ENCODE measurements at regions not wholly inside any gene's neighbourhood (a gene's known extent, or its start where the extent isn't known, plus 50 kb on each side); places are given as distances from the start of the nearest gene placed in this dataset.
"Not testable (repeated sequence)": the region's sequence is repeated elsewhere in the genome, so short reads cannot be mapped to it uniquely, and the experiment has no call there.

- H3K9me3 ChIP-seq; H3K4me1 ChIP-seq; H3K36me3 ChIP-seq; DNase-seq (ENCODE audit: low spot score in 2 of 2); H3K27ac ChIP-seq; H3K4me3 ChIP-seq; H3K27me3 ChIP-seq; intact Hi-C loops (cut with DNase I): not testable (repeated sequence)
These were observed 77.9 kb downstream of the NR4A2 start for GRCh38 chr2:156254637-156255067.

GRCh38 chr2:156253765-156254164 is 78.8 kb downstream of the NR4A2 start:
- DNase-seq (ENCODE audit: low spot score in 2 of 2), result no peak
- TF ChIP-seq, protein P1, sequence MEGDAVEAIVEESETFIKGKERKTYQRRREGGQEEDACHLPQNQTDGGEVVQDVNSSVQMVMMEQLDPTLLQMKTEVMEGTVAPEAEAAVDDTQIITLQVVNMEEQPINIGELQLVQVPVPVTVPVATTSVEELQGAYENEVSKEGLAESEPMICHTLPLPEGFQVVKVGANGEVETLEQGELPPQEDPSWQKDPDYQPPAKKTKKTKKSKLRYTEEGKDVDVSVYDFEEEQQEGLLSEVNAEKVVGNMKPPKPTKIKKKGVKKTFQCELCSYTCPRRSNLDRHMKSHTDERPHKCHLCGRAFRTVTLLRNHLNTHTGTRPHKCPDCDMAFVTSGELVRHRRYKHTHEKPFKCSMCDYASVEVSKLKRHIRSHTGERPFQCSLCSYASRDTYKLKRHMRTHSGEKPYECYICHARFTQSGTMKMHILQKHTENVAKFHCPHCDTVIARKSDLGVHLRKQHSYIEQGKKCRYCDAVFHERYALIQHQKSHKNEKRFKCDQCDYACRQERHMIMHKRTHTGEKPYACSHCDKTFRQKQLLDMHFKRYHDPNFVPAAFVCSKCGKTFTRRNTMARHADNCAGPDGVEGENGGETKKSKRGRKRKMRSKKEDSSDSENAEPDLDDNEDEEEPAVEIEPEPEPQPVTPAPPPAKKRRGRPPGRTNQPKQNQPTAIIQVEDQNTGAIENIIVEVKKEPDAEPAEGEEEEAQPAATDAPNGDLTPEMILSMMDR (IDR thresholded peaks at IDR 0.05), result no peak
- Histone ChIP-seq H3K27me3 (no peaks in the 10 kb centered on the region), H3K4me3 (no peak overlapping the region), H3K4me1 (no peaks in the 10 kb centered on the region), H3K36me3 (no peaks in the 10 kb centered on the region), H3K9me3 (no peaks in the 10 kb centered on the region), H3K27ac (no peak overlapping the region)
- intact Hi-C loops (cut with DNase I), result no loop called here

- no peak overlapping the region for H3K27ac ChIP-seq
- no peak for DNase-seq (ENCODE audit: low spot score in 2 of 2)
- H3K4me1 ChIP-seq, result no peaks in the 10 kb centered on the region
- peaks cover 0 to under 1% of the 10 kb centered on the region in 2 donors for H3K9me3 ChIP-seq
- no peaks in the 10 kb centered on the region for H3K27me3 ChIP-seq
- H3K36me3 ChIP-seq, result no peaks in the 10 kb centered on the region
- intact Hi-C loops (cut with DNase I), result no loop called here
- H3K4me3 ChIP-seq, result no peak overlapping the region
- TF ChIP-seq, protein P1 (IDR thresholded peaks at IDR 0.05), result no peak
These were observed 89.6 kb downstream of the NR4A2 start for GRCh38 chr2:156242874-156243273.

- H3K4me3 ChIP-seq, result no peak overlapping the region
- intact Hi-C loops (cut with DNase I), result no loop called here
- no peak for DNase-seq (ENCODE audit: low spot score in 2 of 2)
- peaks cover 0 to 7% of the 10 kb centered on the region in 2 donors for H3K9me3 ChIP-seq
- H3K4me1 ChIP-seq, result no peaks in the 10 kb centered on the region
- H3K27me3 ChIP-seq, result no peaks in the 10 kb centered on the region
- no peak overlapping the region for H3K27ac ChIP-seq
- H3K36me3 ChIP-seq, result no peaks in the 10 kb centered on the region
- TF ChIP-seq, protein P1 (IDR thresholded peaks at IDR 0.05), result no peak
These were observed 95.0 kb downstream of the NR4A2 start for GRCh38 chr2:156237558-156237957.

- intact Hi-C loops (cut with DNase I), result no loop called here
- TF ChIP-seq, protein P1 (IDR thresholded peaks at IDR 0.05), result no peak
- H3K27ac ChIP-seq, result no peak overlapping the region
- H3K9me3 ChIP-seq, result peaks cover 0 to 7% of the 10 kb centered on the region in 2 donors
- H3K4me3 ChIP-seq, result no peak overlapping the region
- DNase-seq (ENCODE audit: low spot score in 2 of 2), result no peak
- H3K27me3 ChIP-seq, result no peaks in the 10 kb centered on the region
- no peaks in the 10 kb centered on the region for H3K4me1 ChIP-seq
- no peaks in the 10 kb centered on the region for H3K36me3 ChIP-seq
These were observed 102.7 kb downstream of the NR4A2 start for GRCh38 chr2:156229724-156230362.

DNA sequence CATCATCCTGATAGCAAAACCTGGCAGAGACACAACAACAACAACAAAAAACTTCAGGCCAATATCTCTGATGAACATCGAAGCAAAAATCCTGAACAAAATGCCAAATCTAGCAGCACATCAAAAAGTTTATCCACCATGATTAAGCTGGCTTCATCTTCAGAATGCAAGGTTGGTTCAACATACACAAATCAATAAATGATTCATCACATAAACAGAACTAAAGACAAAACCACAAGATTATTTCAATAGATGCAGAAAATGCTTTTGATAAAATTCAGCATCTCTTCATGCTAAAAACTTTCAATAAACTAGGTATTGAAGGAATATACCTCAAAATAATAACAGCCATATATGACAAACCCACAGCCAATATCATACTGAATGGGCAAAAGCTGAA is 109.2 kb downstream of the NR4A2 start:
- H3K27me3 ChIP-seq; H3K36me3 ChIP-seq; intact Hi-C loops (cut with DNase I); H3K9me3 ChIP-seq; DNase-seq (ENCODE audit: low spot score in 2 of 2); H3K27ac ChIP-seq; H3K4me3 ChIP-seq; H3K4me1 ChIP-seq: not testable (repeated sequence)

DNA sequence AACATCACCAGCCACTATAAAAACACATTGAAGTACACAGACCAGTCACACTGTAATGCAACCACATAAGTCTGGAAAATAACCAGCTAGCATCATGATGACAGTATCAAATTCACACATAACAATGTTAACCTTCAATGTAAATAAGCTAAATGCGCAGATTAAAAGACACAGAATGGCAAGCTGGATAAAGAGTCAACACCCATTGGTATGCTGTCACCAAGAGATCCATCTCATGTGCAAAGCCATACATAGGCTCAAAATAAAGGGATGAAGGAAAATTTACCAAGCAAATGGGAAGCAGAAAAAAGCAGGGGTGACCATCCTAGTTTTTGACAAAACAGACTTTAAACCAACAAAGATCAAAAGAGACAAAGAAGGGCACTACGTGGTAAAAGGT is 110.8 kb downstream of the NR4A2 start:
- Histone ChIP-seq H3K4me3 (no peak overlapping the region), H3K9me3 (peaks cover 0 to 9% of the 10 kb centered on the region in 2 donors), H3K27ac (no peak overlapping the region), H3K27me3 (no peaks in the 10 kb centered on the region), H3K36me3 (no peaks in the 10 kb centered on the region), H3K4me1 (no peaks in the 10 kb centered on the region)
- TF ChIP-seq, protein P1 (IDR thresholded peaks at IDR 0.05), result no peak
- intact Hi-C loops (cut with DNase I), result no loop called here
- DNase-seq (ENCODE audit: low spot score in 2 of 2), result no peak
